ENCODE measurements at regions not wholly inside any gene's neighbourhood (a gene's known extent, or its start where the extent isn't known, plus 50 kb on each side); places are given as distances from the start of the nearest gene placed in this dataset.
"Not testable (repeated sequence)": the region's sequence is repeated elsewhere in the genome, so short reads cannot be mapped to it uniquely, and the experiment has no call there.

- no peak for DNase-seq (ENCODE audit: low read depth)
These were observed 357.9 kb downstream of the BCL11B start for GRCh38 chr14:98913967-98914650.

DNA sequence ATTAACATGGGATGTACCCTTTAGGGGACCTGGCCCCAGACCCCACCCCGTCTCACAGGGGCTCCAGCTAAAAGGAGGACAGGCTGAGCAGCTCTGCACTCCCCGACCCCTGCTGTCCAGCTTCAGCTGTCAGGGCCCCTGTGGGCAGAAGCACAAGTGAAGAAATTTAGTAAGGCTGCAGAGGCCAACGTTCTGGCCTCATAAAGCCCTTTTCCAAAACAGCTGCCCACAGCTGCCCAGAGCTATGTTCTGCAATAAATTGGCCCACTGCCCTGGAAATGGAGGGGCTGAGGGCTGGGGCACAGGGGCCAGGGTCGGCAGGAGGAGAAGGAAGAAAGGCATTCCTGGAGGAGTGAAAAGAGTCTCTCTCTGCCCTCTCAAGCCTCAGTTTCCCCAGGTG is 357.1 kb downstream of the BCL11B start:
- no peak for DNase-seq (ENCODE audit: low read depth)

GRCh38 chr14:98915625-98916024 is 356.4 kb downstream of the BCL11B start:
- DNase-seq (ENCODE audit: low read depth), result no peak

GRCh38 chr14:98916036-98916435 is 356.0 kb downstream of the BCL11B start:
- no peak for DNase-seq (ENCODE audit: low read depth)

DNA sequence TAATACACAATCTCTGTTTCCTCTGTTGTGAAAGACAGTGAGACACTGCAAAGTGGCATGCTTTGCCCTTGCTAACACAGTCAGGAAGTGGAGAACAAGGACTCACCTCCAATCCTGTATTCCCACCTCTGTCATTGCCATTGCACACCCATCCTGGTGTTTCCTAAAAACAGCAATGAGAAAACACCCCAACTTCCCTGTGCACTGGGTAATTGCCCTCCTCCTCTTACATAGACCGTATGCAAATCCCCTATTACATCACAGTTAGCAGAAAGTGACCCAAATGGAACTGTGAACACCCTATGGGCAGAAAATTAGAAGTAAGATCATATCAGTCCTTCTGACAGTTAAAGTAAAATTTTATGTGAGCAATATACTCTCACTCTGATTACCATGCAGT is 355.5 kb downstream of the BCL11B start:
- no peak for DNase-seq (ENCODE audit: low read depth)

GRCh38 chr14:98919434-98919833 is 352.6 kb downstream of the BCL11B start:
- no peak for DNase-seq (ENCODE audit: low read depth)

DNA sequence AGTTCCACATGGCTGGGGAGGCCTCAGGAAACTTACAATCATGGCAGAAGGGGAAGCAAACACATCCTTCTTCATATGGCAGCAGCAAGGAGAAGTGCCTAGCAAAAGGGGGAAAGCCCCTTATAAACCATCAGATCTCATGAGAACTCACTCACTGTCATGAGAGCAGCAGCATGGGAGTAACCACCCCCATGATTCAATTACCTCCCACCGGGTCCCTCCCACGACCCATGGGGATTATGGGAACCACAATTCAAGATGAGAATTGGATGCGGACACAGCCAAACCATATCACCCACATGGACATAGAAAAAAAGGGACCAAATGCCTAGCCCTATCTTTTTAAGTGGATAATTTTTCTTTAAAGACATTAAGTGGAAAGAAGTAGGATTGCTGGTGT is 350.7 kb downstream of the BCL11B start:
- DNase-seq (ENCODE audit: low read depth), result not testable (repeated sequence)

DNA sequence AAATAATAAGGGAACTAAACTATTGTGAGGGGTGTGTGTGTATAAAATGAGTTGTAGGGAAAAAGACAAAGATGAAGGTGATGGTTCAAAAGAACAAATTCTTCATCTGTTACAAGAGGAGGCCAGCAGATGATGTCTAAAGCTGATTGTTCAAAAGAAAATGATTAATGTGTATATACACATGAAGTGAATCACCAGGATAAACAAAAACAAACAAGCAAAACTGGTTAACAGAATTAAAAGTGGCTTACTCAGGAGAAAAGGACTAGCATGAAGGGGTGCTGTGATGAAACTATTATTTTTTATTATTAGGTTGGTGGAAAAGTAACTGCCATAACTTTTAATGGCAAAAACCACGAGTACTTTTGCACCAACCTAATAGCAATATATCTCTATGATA is 348.4 kb downstream of the BCL11B start:
- DNase-seq (ENCODE audit: low read depth), result no peak

- DNase-seq (ENCODE audit: low read depth), result no peak
These were observed 348.0 kb downstream of the BCL11B start for GRCh38 chr14:98924046-98924445.

- DNase-seq (ENCODE audit: low read depth), result no peak
These were observed 346.5 kb downstream of the BCL11B start for GRCh38 chr14:98925354-98926040.

DNA sequence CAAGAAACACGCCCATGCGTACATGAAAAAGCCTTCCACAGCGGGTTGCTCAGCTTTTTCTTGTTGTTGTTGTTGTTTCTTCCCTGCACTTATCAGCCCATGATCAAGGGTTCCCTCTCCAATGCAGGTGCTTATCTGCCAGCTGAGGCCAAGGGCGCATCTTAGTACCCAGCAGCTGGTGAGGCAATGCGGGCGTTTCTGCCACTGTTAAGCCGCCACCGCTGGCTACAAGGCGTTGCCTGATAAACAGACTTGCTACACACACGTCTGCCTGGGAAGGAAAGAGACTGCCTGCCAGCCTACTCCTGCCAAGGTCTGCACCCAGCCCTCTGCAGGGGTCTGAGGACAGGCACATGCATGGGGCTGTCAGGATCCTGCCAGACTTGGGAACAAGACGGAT is 345.9 kb downstream of the BCL11B start:
- DNase-seq (ENCODE audit: low read depth), result no peak

DNA sequence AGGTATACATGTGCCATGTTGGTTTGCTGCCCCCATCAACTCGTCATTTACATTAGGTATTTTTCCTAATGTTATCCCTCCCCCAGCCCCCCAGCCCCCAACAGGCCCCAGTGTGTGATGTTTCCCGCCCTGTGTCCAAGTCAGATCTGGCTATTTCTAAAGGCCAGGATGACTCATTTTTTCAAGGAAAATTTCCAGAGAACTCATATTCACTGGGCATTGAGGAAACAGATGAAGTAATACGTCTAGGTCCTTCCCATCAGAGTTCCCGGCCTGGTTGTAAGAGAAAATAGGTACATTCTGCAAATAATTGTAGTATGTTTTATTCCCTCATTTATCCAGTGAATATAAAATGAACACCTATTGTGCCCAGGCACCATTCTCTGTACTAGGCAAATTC is 345.2 kb downstream of the BCL11B start:
- DNase-seq (ENCODE audit: low read depth), result no peak

DNA sequence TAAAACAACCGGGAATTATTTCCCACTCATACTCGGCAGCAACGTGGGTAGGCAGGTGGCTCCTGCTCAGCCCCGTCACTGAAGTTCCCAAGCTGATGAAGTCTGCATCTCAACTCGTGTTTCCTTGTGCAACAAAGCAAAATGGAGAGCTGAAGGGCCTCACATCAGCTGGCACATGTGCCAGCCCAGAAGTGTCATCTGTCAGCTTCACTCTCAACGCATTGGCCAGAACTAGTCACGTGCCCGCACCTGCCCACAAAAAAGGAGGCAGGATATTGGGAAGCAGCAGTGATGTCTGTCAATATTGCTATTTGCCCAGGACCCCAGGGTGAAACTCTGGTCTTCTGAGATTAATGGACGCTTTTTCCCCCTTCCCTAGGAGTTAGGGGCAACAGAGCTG is 344.0 kb downstream of the BCL11B start:
- no peak for DNase-seq (ENCODE audit: low read depth)

GRCh38 chr14:98928418-98928817 is 343.6 kb downstream of the BCL11B start:
- DNase-seq (ENCODE audit: low read depth), result no peak

DNA sequence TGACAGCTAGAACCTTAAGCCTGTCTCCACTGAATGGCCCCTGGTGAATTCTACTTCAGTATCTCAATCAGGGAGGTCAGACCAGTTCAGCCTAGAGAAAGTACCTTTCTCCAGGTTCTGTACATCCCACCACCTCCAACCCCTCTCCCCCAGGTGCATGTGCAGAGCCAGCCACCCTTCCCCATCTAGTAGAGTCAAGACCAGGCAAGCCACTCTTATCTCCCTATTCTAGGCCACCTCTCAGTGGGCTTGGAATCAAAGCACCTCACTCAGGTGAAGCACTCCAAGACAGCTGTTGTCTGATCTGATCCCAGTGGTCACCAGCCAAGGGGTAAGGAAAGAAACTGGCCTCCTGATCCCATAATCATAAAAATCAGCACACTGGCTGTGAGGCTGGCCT is 340.9 kb downstream of the BCL11B start:
- no peak for DNase-seq (ENCODE audit: low read depth)

GRCh38 chr14:98931911-98932310 is 340.1 kb downstream of the BCL11B start:
- no peak for DNase-seq (ENCODE audit: low read depth)

- no peak for DNase-seq (ENCODE audit: low read depth)
These were observed 339.3 kb downstream of the BCL11B start for GRCh38 chr14:98932431-98933325.

DNA sequence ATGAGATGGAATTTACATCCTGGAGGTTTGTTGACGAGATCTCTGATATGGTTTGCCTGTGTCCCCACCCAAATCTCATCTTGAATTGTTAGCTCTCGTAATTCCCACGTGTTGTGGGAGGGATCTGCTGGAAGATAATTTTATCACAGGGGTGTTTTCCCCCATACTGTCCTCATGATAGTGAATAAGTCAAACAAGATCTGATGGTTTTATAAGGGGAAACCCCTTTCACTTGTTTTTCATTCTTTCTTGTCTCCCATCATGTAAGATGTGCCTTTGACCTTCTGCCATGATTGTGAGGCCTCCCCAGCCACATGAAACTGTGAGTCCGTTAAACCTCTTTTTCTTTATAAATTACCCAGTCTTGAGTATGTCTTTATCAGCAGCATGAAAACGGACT is 337.4 kb downstream of the BCL11B start:
- DNase-seq (ENCODE audit: low read depth), result not testable (repeated sequence)

- DNase-seq (ENCODE audit: low read depth), result no peak
These were observed 336.1 kb downstream of the BCL11B start for GRCh38 chr14:98935921-98936320.

DNA sequence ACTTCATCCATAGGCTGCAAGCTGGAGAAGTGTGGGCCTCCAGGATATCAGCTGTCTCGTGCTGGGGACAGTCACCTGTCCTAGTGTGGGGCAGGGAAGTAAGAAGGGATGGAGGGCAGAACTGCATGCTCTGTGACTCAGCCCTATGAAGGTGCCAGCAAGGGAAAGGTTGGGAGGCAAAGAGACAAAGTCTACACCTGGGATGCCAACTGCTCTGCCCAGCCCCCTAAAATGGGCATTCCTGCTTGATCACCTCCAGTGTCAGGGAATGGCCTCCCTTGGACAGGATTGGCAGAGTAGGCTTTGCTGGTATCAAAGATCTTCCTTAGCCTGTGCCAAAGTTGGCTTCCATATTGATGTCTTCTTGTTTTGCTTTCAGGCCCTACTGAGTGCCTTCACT is 335.0 kb downstream of the BCL11B start:
- no peak for DNase-seq (ENCODE audit: low read depth)

- DNase-seq (ENCODE audit: low read depth), result no peak
These were observed 334.1 kb downstream of the BCL11B start for GRCh38 chr14:98937712-98938505.

All from GM04503 (cell line).